Epithelial cell of esophagus (primary cell): ENCODE measurements at regions not wholly inside any gene's neighbourhood (a gene's known extent, or its start where the extent isn't known, plus 50 kb on each side); places are given as distances from the start of the nearest gene placed in this dataset.

Experiments used
- DNase-seq: peaks from one replicate; pipeline ENCODE4 v3.0.0; 2010; ENCODE audit warnings: low read depth
- H3K4me3 ChIP-seq: 2 replicates; pipeline ENCODE4 v1.5.1; 2011; ENCODE audit warnings: mild to moderate bottlenecking, low read length, control low read depth
- CTCF ChIP-seq: IDR thresholded peaks from 2 replicates; pipeline ENCODE4 v1.5.1; 2011; ENCODE audit warnings: low read depth, mild to moderate bottlenecking, low read length, control low read depth, inconsistent platforms; ENCODE audit not compliant: insufficient read depth; ENCODE audit errors: missing control alignments

- no peak overlapping the region for H3K4me3 ChIP-seq
- DNase-seq: no peak
- TF ChIP-seq CTCF: no peak
Measured at GRCh38 chr2:82155469-82155868, 1850.9 kb upstream of the LRRTM1 start.

GRCh38 chr2:82143343-82143742, 1838.8 kb upstream of the LRRTM1 start:
- H3K4me3 ChIP-seq: no peak overlapping the region
- DNase-seq: no peak
- TF ChIP-seq CTCF: no peak

GRCh38 chr2:82139979-82140611, 1835.5 kb upstream of the LRRTM1 start:
- peak; percentile 48 for DNase-seq
- no peak overlapping the region for H3K4me3 ChIP-seq
- TF ChIP-seq CTCF: no peak

GRCh38 chr2:82137441-82137840, 1832.9 kb upstream of the LRRTM1 start:
- DNase-seq: no peak
- no peak overlapping the region for H3K4me3 ChIP-seq
- no peak for TF ChIP-seq CTCF

GRCh38 chr2:82128051-82128450, 1823.5 kb upstream of the LRRTM1 start:
- TF ChIP-seq CTCF: no peak
- DNase-seq: no peak
- no peak overlapping the region for H3K4me3 ChIP-seq

- no peak for TF ChIP-seq CTCF
- H3K4me3 ChIP-seq: no peak overlapping the region
- DNase-seq: peak; percentile 1
Measured at GRCh38 chr2:82124629-82125028, 1820.1 kb upstream of the LRRTM1 start.

- DNase-seq: no peak
- no peak overlapping the region for H3K4me3 ChIP-seq
- TF ChIP-seq CTCF: no peak
Measured at GRCh38 chr2:82120654-82121053, 1816.1 kb upstream of the LRRTM1 start.
